Osteocyte (in vitro differentiated cells): ENCODE measurements at regions not wholly inside any gene's neighbourhood (a gene's known extent, or its start where the extent isn't known, plus 50 kb on each side); places are given as distances from the start of the nearest gene placed in this dataset.

Source experiments
- DNase-seq: peaks from one replicate; pipeline ENCODE4 v3.0.0; 2021; ENCODE audit warnings: mixed read lengths; ENCODE audit not compliant: unreplicated experiment; ENCODE audit errors: extremely low spot score
- H3K27ac Mint-ChIP-seq: one replicate; pipeline ENCODE4 v1.8.0; 2021; ENCODE audit warnings: mild to moderate bottlenecking, mixed read lengths; ENCODE audit not compliant: unreplicated experiment
- H3K27me3 Mint-ChIP-seq: one replicate; pipeline ENCODE4 v1.8.0; 2021; ENCODE audit warnings: mixed read lengths; ENCODE audit not compliant: unreplicated experiment
- H3K36me3 Mint-ChIP-seq: one replicate; pipeline ENCODE4 v1.8.0; 2021; ENCODE audit warnings: mixed read lengths; ENCODE audit not compliant: unreplicated experiment
- H3K4me1 Mint-ChIP-seq: one replicate; pipeline ENCODE4 v1.8.0; 2021; ENCODE audit warnings: mixed read lengths; ENCODE audit not compliant: unreplicated experiment
- H3K4me3 Mint-ChIP-seq: one replicate; pipeline ENCODE4 v1.8.0; 2021; ENCODE audit warnings: mild to moderate bottlenecking, moderate library complexity, mixed read lengths; ENCODE audit not compliant: unreplicated experiment
- H3K9me3 Mint-ChIP-seq: one replicate; pipeline ENCODE4 v1.8.0; 2021; ENCODE audit warnings: mixed read lengths; ENCODE audit not compliant: unreplicated experiment
- TF ChIP-seq, protein P1 (sequence below): fragments of 200-600 bp; sonication (generic); IDR thresholded peaks from 2 replicates; pipeline ENCODE4 v1.5.0; 2021; ENCODE audit warnings: antibody characterized with exemption, mild to moderate bottlenecking, moderate library complexity

DNA sequence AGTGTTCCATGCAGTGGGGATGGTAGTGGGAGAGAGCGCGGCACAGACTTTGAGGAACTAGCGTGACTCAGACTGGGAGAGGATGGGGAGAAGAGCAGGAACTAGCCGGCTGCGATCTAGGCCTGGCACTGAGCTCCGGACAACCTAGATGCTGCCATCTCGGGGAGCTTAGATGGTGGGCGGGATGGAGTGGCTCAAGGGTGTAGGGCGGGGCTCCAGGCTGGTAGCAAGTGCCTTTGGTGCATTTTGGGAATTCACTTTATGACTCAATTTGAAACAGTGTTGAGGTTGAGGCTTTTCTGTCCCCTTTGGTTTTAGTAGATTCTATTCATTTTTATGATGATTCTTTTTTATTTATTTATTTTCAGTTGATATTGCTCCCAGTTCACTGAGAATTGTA, 185.3 kb upstream of the GPR26 start:
- Mint-ChIP-seq H3K36me3 (no peaks in the 10 kb centered on the region), H3K4me3 (no peak overlapping the region), H3K27ac (no peak overlapping the region), H3K4me1 (no peaks in the 10 kb centered on the region), H3K27me3 (no peaks in the 10 kb centered on the region), H3K9me3 (peaks cover 23% of the 10 kb centered on the region)
- DNase-seq, result no peak
- TF ChIP-seq, protein P1, sequence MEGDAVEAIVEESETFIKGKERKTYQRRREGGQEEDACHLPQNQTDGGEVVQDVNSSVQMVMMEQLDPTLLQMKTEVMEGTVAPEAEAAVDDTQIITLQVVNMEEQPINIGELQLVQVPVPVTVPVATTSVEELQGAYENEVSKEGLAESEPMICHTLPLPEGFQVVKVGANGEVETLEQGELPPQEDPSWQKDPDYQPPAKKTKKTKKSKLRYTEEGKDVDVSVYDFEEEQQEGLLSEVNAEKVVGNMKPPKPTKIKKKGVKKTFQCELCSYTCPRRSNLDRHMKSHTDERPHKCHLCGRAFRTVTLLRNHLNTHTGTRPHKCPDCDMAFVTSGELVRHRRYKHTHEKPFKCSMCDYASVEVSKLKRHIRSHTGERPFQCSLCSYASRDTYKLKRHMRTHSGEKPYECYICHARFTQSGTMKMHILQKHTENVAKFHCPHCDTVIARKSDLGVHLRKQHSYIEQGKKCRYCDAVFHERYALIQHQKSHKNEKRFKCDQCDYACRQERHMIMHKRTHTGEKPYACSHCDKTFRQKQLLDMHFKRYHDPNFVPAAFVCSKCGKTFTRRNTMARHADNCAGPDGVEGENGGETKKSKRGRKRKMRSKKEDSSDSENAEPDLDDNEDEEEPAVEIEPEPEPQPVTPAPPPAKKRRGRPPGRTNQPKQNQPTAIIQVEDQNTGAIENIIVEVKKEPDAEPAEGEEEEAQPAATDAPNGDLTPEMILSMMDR, result no peak

DNA sequence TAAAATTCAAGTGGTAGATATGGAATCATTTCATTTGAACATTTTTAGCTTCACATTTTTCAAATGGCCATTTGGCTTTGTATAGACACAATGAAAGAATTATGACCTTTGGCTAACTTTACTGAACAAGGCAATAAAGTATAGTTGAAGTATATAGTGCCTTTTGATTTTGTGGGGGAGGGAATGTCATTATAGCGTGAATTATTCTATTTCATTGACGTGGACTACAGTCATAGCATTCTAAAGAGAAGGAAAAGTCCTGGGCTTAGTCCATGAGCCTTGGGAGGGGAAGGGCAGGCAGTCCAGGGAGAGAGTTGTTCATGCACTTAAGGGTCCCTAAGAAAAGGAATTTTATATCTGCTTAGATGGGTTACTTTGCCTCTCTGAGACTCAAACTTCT, 181.4 kb upstream of the GPR26 start:
- peaks cover 16% of the 10 kb centered on the region for H3K9me3 Mint-ChIP-seq
- TF ChIP-seq, protein P1, result no peak
- H3K27ac Mint-ChIP-seq, result no peak overlapping the region
- H3K27me3 Mint-ChIP-seq, result no peaks in the 10 kb centered on the region
- H3K4me1 Mint-ChIP-seq, result no peaks in the 10 kb centered on the region
- DNase-seq, result no peak
- H3K4me3 Mint-ChIP-seq, result no peak overlapping the region
- H3K36me3 Mint-ChIP-seq, result no peaks in the 10 kb centered on the region

DNA sequence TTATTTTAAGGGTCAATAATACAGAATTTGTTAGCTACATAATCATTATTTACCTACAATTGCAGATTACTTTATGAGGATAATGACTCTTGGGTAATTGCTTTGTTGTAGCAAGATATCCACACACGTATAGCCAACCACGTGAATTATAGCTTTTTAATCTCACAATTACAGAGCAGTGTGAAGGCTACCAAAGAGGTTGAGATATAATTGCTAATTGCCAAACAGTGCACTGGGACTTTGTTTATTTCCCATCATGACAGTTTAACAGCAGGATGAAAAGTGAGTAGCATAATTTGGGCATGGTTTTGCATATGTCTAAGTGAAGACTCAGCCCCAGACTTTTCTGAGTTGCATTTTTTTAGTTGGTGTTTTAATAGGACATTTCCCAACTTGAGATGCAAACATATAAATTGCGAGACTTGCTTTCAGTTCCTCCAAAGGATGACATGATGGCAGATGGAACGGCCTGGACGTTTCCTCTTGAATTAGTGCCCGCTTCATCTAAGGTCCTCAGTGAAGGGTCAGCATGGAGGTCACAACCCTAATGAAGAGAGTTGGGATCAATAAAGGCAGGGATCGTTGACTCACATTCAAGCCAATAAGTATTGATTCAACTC, 180.7 kb upstream of the GPR26 start:
- no peak overlapping the region for H3K27ac Mint-ChIP-seq

DNA sequence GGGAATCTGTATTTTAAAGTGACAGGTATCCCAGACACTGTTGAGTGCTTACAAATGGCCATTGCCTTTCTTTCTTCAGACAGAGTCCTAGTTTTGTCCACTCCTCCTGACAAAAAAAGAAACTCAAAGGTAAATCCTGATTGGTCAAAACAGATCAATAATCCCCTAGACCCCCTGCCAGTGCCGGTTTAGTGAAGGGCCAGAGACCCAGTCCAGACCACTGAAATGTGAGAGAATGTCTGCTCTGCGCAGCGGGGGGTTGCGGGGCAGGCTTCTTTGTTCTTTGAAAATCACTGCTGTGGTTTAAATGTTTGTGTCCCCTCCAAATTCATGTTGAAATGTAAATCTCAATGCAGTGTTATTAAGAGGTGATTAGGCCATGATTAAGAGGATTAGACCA, 177.7 kb upstream of the GPR26 start:
- H3K4me3 Mint-ChIP-seq, result no peak overlapping the region
- H3K4me1 Mint-ChIP-seq, result no peaks in the 10 kb centered on the region
- DNase-seq, result no peak
- peaks cover 7% of the 10 kb centered on the region for H3K9me3 Mint-ChIP-seq
- H3K27me3 Mint-ChIP-seq, result no peaks in the 10 kb centered on the region
- TF ChIP-seq, protein P1, result no peak
- no peaks in the 10 kb centered on the region for H3K36me3 Mint-ChIP-seq
- no peak overlapping the region for H3K27ac Mint-ChIP-seq

More for the DNA sequence above, 180.7 kb upstream of the GPR26 start:
- peaks cover 14% of the 10 kb centered on the region for H3K9me3 Mint-ChIP-seq
- TF ChIP-seq, protein P1, result no peak
- no peak for DNase-seq
- no peak overlapping the region for H3K4me3 Mint-ChIP-seq
- H3K27me3 Mint-ChIP-seq, result no peaks in the 10 kb centered on the region
- no peaks in the 10 kb centered on the region for H3K36me3 Mint-ChIP-seq
- no peaks in the 10 kb centered on the region for H3K4me1 Mint-ChIP-seq

DNA sequence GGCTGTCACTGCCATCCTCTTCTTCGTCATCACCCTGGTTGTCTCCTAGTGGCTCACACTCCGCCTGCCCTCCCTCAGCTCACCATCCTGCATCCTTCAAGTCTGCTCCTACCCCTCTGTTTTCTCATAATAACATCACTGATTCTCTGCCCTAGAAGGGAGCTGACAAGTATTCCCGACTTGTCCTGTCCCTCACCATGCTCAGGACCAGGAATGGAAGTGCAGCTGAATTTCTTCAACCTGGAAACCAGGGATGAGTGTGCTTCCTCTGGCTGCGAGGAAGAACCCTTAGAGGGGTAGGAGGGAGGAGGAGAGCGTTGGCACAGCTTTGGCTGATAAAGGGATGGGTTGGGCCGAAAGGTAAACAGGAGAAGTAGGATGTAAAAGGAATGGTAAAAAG, 174.8 kb upstream of the GPR26 start:
- H3K4me1 Mint-ChIP-seq, result no peaks in the 10 kb centered on the region
- H3K27me3 Mint-ChIP-seq, result no peaks in the 10 kb centered on the region
- no peak overlapping the region for H3K27ac Mint-ChIP-seq
- H3K36me3 Mint-ChIP-seq, result no peaks in the 10 kb centered on the region
- TF ChIP-seq, protein P1, result no peak
- H3K9me3 Mint-ChIP-seq, result peaks cover 19% of the 10 kb centered on the region
- no peak for DNase-seq
- H3K4me3 Mint-ChIP-seq, result no peak overlapping the region
